ENCODE measurements at regions not wholly inside any gene's neighbourhood (a gene's known extent, or its start where the extent isn't known, plus 50 kb on each side); places are given as distances from the start of the nearest gene placed in this dataset.

- TF ChIP-seq CTCF (IDR thresholded peaks at IDR 0.05; ENCODE audit: low read depth, low read length) (no peak), EZH2phosphoT487 (IDR thresholded peaks at IDR 0.05; ENCODE audit: low read depth) (no peak)
Observed at GRCh38 chr2:129733579-129733978, 245.9 kb upstream of the RAB6C start.
